ENCODE measurements at regions not wholly inside any gene's neighbourhood (a gene's known extent, or its start where the extent isn't known, plus 50 kb on each side); places are given as distances from the start of the nearest gene placed in this dataset.

- TF ChIP-seq ZNF449 (tag by site-specific recombination; IDR thresholded peaks at IDR 0.05), result no peak
- no peak for TF ChIP-seq ZNF692 (tag by site-specific recombination; IDR thresholded peaks at IDR 0.05)
- no peak for TF ChIP-seq BCL11A (tag by site-specific recombination; IDR thresholded peaks at IDR 0.05; ENCODE audit: low read depth)
- no peak for TF ChIP-seq ZNF785 (tag by site-specific recombination; IDR thresholded peaks at IDR 0.05)
Observed at GRCh38 chr21:15557925-15558324, 171.9 kb upstream of the USP25 start (continued).

GRCh38 chr21:15558884-15559283, 170.9 kb upstream of the USP25 start:
- CTCF ChIA-PET, result interaction anchor here (0.6 to 0.9 kb wide), 3 partner anchors 34 to 721 kb away, joined by 3 read pairs; no protein-coding TSS in a partner anchor

More at GRCh38 chr21:15558884-15559283, 170.9 kb upstream of the USP25 start:
- Histone ChIP-seq H3K27ac (ENCODE audit: extremely low read depth, low read depth, low read length) (no peak overlapping the region), H3K36me3 (ENCODE audit: control insufficient read depth in 2 of 2, insufficient read depth in 1 of 2, low read length in 2 of 2) (no peaks in the 10 kb centered on the region), H3K9me3 (ENCODE audit: control insufficient read depth, insufficient read depth, low read depth, low read length) (no peaks in the 10 kb centered on the region), H3K4me1 (ENCODE audit: control insufficient read depth, insufficient read depth, low read length) (no peaks in the 10 kb centered on the region), H3K4me3 (ENCODE audit: low read depth, low read length) (no peak overlapping the region)
- POLR2A ChIA-PET, result no interaction called here
- TF ChIP-seq ZBTB7A (tag by site-specific recombination; IDR thresholded peaks at IDR 0.05; ENCODE audit: low read depth) (no peak), ZNF768 (tag by site-specific recombination; IDR thresholded peaks at IDR 0.05) (no peak), ZNF112 (tag by site-specific recombination; IDR thresholded peaks at IDR 0.05) (no peak), ZNF704 (tag by site-specific recombination; IDR thresholded peaks at IDR 0.05) (no peak), ZFP37 (tag by site-specific recombination; IDR thresholded peaks at IDR 0.05) (no peak), FEZF1 (tag by site-specific recombination; IDR thresholded peaks at IDR 0.05) (no peak), ZNF513 (tag by site-specific recombination; IDR thresholded peaks at IDR 0.05) (no peak), TSHZ1 (tag by site-specific recombination; IDR thresholded peaks at IDR 0.05; ENCODE audit: borderline replicate concordance) (no peak), KLF10 (tag by site-specific recombination; IDR thresholded peaks at IDR 0.05) (no peak), ZNF202 (tag by site-specific recombination; IDR thresholded peaks at IDR 0.05; ENCODE audit: borderline replicate concordance) (no peak), ZBTB49 (tag by site-specific recombination; IDR thresholded peaks at IDR 0.05; ENCODE audit: low read depth) (no peak), ZNF514 (tag by site-specific recombination; IDR thresholded peaks at IDR 0.05) (no peak)

Data from HEK293 (cell line).